ENCODE measurements at regions not wholly inside any gene's neighbourhood (a gene's known extent, or its start where the extent isn't known, plus 50 kb on each side); places are given as distances from the start of the nearest gene placed in this dataset.

DNA sequence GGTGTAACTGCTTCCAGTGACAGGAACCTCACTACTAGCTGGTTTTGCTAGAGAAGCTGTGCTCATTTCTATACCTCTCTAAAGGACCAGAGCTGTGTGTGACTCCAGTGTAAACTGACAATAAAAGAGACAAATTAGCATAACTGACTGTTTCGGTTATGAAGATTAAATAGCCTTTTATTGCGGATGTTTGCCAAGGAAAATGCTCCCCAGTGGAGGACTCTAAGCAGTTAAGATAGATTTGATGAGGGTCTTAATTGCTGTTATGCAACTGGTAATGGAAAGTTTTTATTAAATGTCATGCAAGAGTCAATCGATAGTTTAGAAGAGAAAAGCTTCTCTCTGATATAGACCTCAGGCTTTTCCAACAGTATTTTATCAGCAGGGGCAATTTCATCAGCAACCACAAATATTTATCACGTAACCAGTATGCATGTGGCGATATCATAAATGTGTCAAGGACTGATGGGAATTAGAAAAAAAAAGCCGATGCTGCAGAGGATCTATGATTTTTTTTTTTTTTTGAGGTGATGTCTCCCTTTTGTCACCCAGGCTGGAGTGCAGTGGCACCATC lies 275.2 kb upstream of the DMAC1 start:
- TF ChIP-seq, protein P1, sequence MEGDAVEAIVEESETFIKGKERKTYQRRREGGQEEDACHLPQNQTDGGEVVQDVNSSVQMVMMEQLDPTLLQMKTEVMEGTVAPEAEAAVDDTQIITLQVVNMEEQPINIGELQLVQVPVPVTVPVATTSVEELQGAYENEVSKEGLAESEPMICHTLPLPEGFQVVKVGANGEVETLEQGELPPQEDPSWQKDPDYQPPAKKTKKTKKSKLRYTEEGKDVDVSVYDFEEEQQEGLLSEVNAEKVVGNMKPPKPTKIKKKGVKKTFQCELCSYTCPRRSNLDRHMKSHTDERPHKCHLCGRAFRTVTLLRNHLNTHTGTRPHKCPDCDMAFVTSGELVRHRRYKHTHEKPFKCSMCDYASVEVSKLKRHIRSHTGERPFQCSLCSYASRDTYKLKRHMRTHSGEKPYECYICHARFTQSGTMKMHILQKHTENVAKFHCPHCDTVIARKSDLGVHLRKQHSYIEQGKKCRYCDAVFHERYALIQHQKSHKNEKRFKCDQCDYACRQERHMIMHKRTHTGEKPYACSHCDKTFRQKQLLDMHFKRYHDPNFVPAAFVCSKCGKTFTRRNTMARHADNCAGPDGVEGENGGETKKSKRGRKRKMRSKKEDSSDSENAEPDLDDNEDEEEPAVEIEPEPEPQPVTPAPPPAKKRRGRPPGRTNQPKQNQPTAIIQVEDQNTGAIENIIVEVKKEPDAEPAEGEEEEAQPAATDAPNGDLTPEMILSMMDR (IDR thresholded peaks at IDR 0.05), result no peak
- TF ChIP-seq POLR2AphosphoS5 (IDR thresholded peaks at IDR 0.05), result no peak
- TF ChIP-seq POLR2A (IDR thresholded peaks at IDR 0.05; ENCODE audit: low read depth), result no peak
